IMR-90 (cell line): ENCODE measurements at regions not wholly inside any gene's neighbourhood (a gene's known extent, or its start where the extent isn't known, plus 50 kb on each side); places are given as distances from the start of the nearest gene placed in this dataset.

Source experiments
- ATAC-seq: fragments of 200-7000 bp; cut with Tn5 transposase; 2 replicates; pipeline ENCODE4 v1.9.1; 2020; ENCODE audit warnings: low read depth, mild to moderate bottlenecking, moderate library complexity
- BruUV-seq: library from RNA; stranded (reverse); fragments of 400-500 nt; replicated peaks from 2 replicates; lab custom pipeline; 2021; lab: Mats Ljungman, UMichigan
- CTCF ChIA-PET: fragments of 300-600 bp; formaldehyde crosslinking; extraction: SDS; loops from one replicate; lab custom pipeline; 2021; ENCODE audit warnings: antibody characterized with exemption; lab: Yijun Ruan, JAX
- POLR2A ChIA-PET: fragments of 300-600 bp; sonication (Branson Sonifier 250); formaldehyde crosslinking; loops from one replicate; lab custom pipeline; 2022; ENCODE audit warnings: antibody characterized with exemption; ENCODE audit not compliant: unreplicated experiment; lab: Charles Lee
- DNase-seq: peaks from one replicate; pipeline ENCODE4 v3.0.0; 2013
- H2AFZ ChIP-seq: replicated peaks from 2 replicates; pipeline ENCODE3; 2013; ENCODE audit warnings: low read length, mild to moderate bottlenecking; ENCODE audit not compliant: poor library complexity
- H2AK5ac ChIP-seq: 2 replicates; pipeline ENCODE4 v1.6.1; 2013; ENCODE audit warnings: low read depth, low read length, inconsistent platforms
- H2AK9ac ChIP-seq: replicated peaks from 2 replicates; pipeline ENCODE3; 2013; ENCODE audit warnings: mild to moderate bottlenecking, low read depth, low read length, moderate library complexity; ENCODE audit not compliant: poor library complexity
- H2BK120ac ChIP-seq: 2 replicates; pipeline ENCODE4 v1.6.1; 2013; ENCODE audit warnings: low read depth, low read length, inconsistent platforms
- H2BK15ac ChIP-seq: 3 replicates; pipeline ENCODE4 v1.6.1; 2013; ENCODE audit warnings: low read depth, low read length, inconsistent platforms
- H2BK20ac ChIP-seq: 2 replicates; pipeline ENCODE4 v1.6.1; 2013; ENCODE audit warnings: low read depth, mild to moderate bottlenecking, inconsistent platforms, low read length, moderate library complexity
- H2BK5ac ChIP-seq: 2 replicates; pipeline ENCODE4 v1.6.1; 2013; ENCODE audit warnings: mild to moderate bottlenecking, low read depth, low read length, inconsistent platforms; ENCODE audit not compliant: poor library complexity, severe bottlenecking
- H3K14ac ChIP-seq: replicated peaks from 2 replicates; pipeline ENCODE4 v1.6.1; 2013; ENCODE audit warnings: low read depth, low read length, inconsistent platforms
- H3K18ac ChIP-seq: 2 replicates; pipeline ENCODE4 v1.6.1; 2013; ENCODE audit warnings: low read depth, low read length, control low read depth
- H3K23ac ChIP-seq: 2 replicates; pipeline ENCODE4 v1.6.1; 2013; ENCODE audit warnings: low read depth, low read length, inconsistent platforms
- H3K27ac ChIP-seq: 2 replicates; pipeline ENCODE4 v1.5.1; 2013; ENCODE audit warnings: mild to moderate bottlenecking, control low read depth, low read length; ENCODE audit not compliant: insufficient read depth
- H3K27me3 ChIP-seq: 2 replicates; pipeline ENCODE4 v1.6.1; 2013; ENCODE audit warnings: low read length; ENCODE audit not compliant: control insufficient read depth, insufficient read depth
- H3K36me3 ChIP-seq: 2 replicates; pipeline ENCODE4 v1.6.1; 2013; ENCODE audit warnings: low read length, mixed read lengths; ENCODE audit not compliant: control insufficient read depth, insufficient read depth
- H3K4ac ChIP-seq: 2 replicates; pipeline ENCODE4 v1.6.1; 2013; ENCODE audit warnings: low read depth, low read length, inconsistent platforms
- H3K4me1 ChIP-seq: 2 replicates; pipeline ENCODE4 v1.6.1; 2013; ENCODE audit warnings: low read length, mixed read lengths; ENCODE audit not compliant: control insufficient read depth, insufficient read depth
- H3K4me2 ChIP-seq: 2 replicates; pipeline ENCODE4 v1.6.1; 2013; ENCODE audit warnings: low read depth, mild to moderate bottlenecking, control low read depth, low read length, moderate library complexity
- H3K4me3 ChIP-seq: 2 replicates; pipeline ENCODE4 v1.5.1; 2013; ENCODE audit warnings: low read depth, mild to moderate bottlenecking, control low read depth, low read length, moderate library complexity; ENCODE audit not compliant: insufficient read depth
- H3K56ac ChIP-seq: 2 replicates; pipeline ENCODE4 v1.6.1; 2013; ENCODE audit warnings: low read length, inconsistent platforms; ENCODE audit not compliant: insufficient read depth; ENCODE audit errors: extremely low read depth
- H3K79me1 ChIP-seq, 2 experiments: 2 replicates each; pipeline ENCODE4 v1.6.1; 2013; ENCODE audit warnings: low read length in 2 of 2, inconsistent platforms in 1 of 2, low read depth in 1 of 2
- H3K9ac ChIP-seq: 2 replicates; pipeline ENCODE4 v1.6.1; 2013; ENCODE audit warnings: low read depth, low read length, control low read depth
- H3K9me1 ChIP-seq: 2 replicates; pipeline ENCODE4 v1.6.1; 2013; ENCODE audit warnings: low read length, inconsistent platforms; ENCODE audit not compliant: insufficient read depth
- H3K9me3 ChIP-seq: 2 replicates; pipeline ENCODE4 v1.6.1; 2013; ENCODE audit warnings: low read length; ENCODE audit not compliant: control insufficient read depth, insufficient read depth
- H4K20me1 ChIP-seq: 2 replicates; pipeline ENCODE4 v1.6.1; 2013; ENCODE audit warnings: low read length, inconsistent platforms; ENCODE audit not compliant: insufficient read depth
- H4K5ac ChIP-seq: 2 replicates; pipeline ENCODE4 v1.6.1; 2013; ENCODE audit warnings: mild to moderate bottlenecking, low read depth, low read length, control low read depth
- H4K8ac ChIP-seq, 2 experiments: 2 replicates each; pipeline ENCODE4 v1.6.1; 2013; ENCODE audit warnings: low read depth in 2 of 2, low read length in 2 of 2, control low read depth in 1 of 2, inconsistent platforms in 1 of 2
- H4K91ac ChIP-seq: 2 replicates; pipeline ENCODE4 v1.6.1; 2013; ENCODE audit warnings: low read depth, low read length, inconsistent platforms; ENCODE audit not compliant: insufficient read depth
- BHLHE40 ChIP-seq: fragments of 150-350 bp; IDR thresholded peaks from 2 replicates; pipeline ENCODE4 v1.6.1; 2016; ENCODE audit warnings: mild to moderate bottlenecking, low read depth, low read length
- CEBPB ChIP-seq: IDR thresholded peaks from 2 replicates; pipeline ENCODE4 v1.6.1; 2012; ENCODE audit warnings: low read depth, low read length, improper control_type of control experiment
- CHD1 ChIP-seq: IDR thresholded peaks from 2 replicates; pipeline ENCODE4 v1.6.1; 2012; ENCODE audit warnings: low read depth, low read length, improper control_type of control experiment
- CTCF ChIP-seq: conservative IDR thresholded peaks from 2 replicates; pipeline ENCODE4 v1.5.1; 2012; ENCODE audit warnings: mild to moderate bottlenecking, low read depth, low read length, improper control_type of control experiment
- ELK1 ChIP-seq: fragments of 150-350 bp; IDR thresholded peaks from 2 replicates; pipeline ENCODE4 v1.6.1; 2016; ENCODE audit warnings: low read depth, mild to moderate bottlenecking, low read length, moderate library complexity, borderline replicate concordance
- FOS ChIP-seq: fragments of 150-350 bp; IDR thresholded peaks from 2 replicates; pipeline ENCODE4 v1.6.1; 2016; ENCODE audit warnings: low read depth, low read length
- MAFK ChIP-seq: IDR thresholded peaks from 2 replicates; pipeline ENCODE4 v1.6.1; 2012; ENCODE audit warnings: low read depth, low read length, improper control_type of control experiment
- MAZ ChIP-seq: IDR thresholded peaks from 2 replicates; pipeline ENCODE4 v1.6.1; 2012; ENCODE audit warnings: low read depth, mild to moderate bottlenecking, low read length, improper control_type of control experiment, moderate library complexity, borderline replicate concordance
- MXI1 ChIP-seq: IDR thresholded peaks from 2 replicates; pipeline ENCODE4 v1.6.1; 2012; ENCODE audit warnings: low read depth, mild to moderate bottlenecking, low read length, moderate library complexity, borderline replicate concordance
- NFE2L2 ChIP-seq: fragments of 150-350 bp; IDR thresholded peaks from 2 replicates; pipeline ENCODE4 v1.6.1; 2016; ENCODE audit warnings: low read depth, mild to moderate bottlenecking, low read length
- POLR2A ChIP-seq: IDR thresholded peaks from 2 replicates; pipeline ENCODE4 v1.6.1; 2012; ENCODE audit warnings: mild to moderate bottlenecking, low read depth, low read length
- RAD21 ChIP-seq: IDR thresholded peaks from 2 replicates; pipeline ENCODE4 v1.6.1; 2012; ENCODE audit warnings: low read length, improper control_type of control experiment
- RCOR1 ChIP-seq: IDR thresholded peaks from 2 replicates; pipeline ENCODE4 v1.6.1; 2012; ENCODE audit warnings: mild to moderate bottlenecking, low read length, improper control_type of control experiment; ENCODE audit not compliant: insufficient replicate concordance
- RFX5 ChIP-seq: IDR thresholded peaks from 2 replicates; pipeline ENCODE4 v1.8.0; 2012; ENCODE audit warnings: low read depth, mild to moderate bottlenecking, low read length, moderate library complexity
- SMC3 ChIP-seq: fragments of 150-350 bp; IDR thresholded peaks from 2 replicates; pipeline ENCODE4 v1.6.1; 2016; ENCODE audit warnings: low read depth, mild to moderate bottlenecking, antibody characterized with exemption, low read length, moderate library complexity
- USF2 ChIP-seq: fragments of 150-350 bp; IDR thresholded peaks from 2 replicates; pipeline ENCODE4 v1.6.1; 2017; ENCODE audit warnings: mild to moderate bottlenecking, antibody characterized with exemption, low read length, low read depth
- WGBS, 2 experiments: methylation state at CpG; one replicate each; pipeline versions ENCODE4 v1.1.5 to v1.1.7; 2013; ENCODE audit warnings: missing lambda C conversion rate in 2 of 2; ENCODE audit not compliant: insufficient read length in 1 of 2; ENCODE audit errors: extremely low coverage in 2 of 2; 5-methylcytosine and 5-hydroxymethylcytosine counted together
- dilution Hi-C: fragments of 300-500 bp; cut with HindIII; formaldehyde crosslinking; loops from one replicate; pipeline ENCODE4 v1.14.3; 2018; ENCODE audit warnings: low sequenced_read_pairs; ENCODE audit not compliant: unreplicated experiment
- in situ Hi-C: fragments of 300-500 bp; cut with MboI; formaldehyde crosslinking; loops from 3 replicates; pipeline ENCODE4 v1.14.3; 2019; ENCODE audit warnings: low sequenced_read_pairs, inconsistent platforms, mixed read lengths
- intact Hi-C: fragments of 100-400 bp; cut with micrococcal nuclease; formaldehyde crosslinking; loops from 2 replicates; pipeline ENCODE4 v1.10.0; 2022

- Histone ChIP-seq H3K27ac (no peak overlapping the region), H3K14ac (no peak overlapping the region), H3K9me1 (no peaks in the 10 kb centered on the region), H4K8ac (no peak overlapping the region), H3K18ac (no peak overlapping the region), H2BK120ac (no peak overlapping the region), H3K79me1 (no peaks in the 10 kb centered on the region), H4K20me1 (no peaks in the 10 kb centered on the region), H2AFZ (no peak overlapping the region), H3K4me3 (no peak overlapping the region), H3K36me3 (no peaks in the 10 kb centered on the region), H3K4me2 (no peak overlapping the region), H2AK9ac (no peak overlapping the region), H4K5ac (no peak overlapping the region), H3K4me1 (no peaks in the 10 kb centered on the region), H3K27me3 (peaks cover 4% of the 10 kb centered on the region), H3K9me3 (no peaks in the 10 kb centered on the region; the same call in 1 of the 2 replicates), H2AK5ac (no peak overlapping the region), H2BK20ac (no peak overlapping the region), H4K91ac (no peak overlapping the region), H2BK15ac (no peak overlapping the region), H3K4ac (no peak overlapping the region), H3K56ac (no peak overlapping the region), H2BK5ac (no peak overlapping the region), H3K9ac (no peak overlapping the region), H3K23ac (no peak overlapping the region)
- no peak for ATAC-seq
- BruUV-seq = no TSS peak
- ChIA-PET POLR2A (no interaction called here), CTCF (no interaction called here)
- intact Hi-C loops (no loop called here), in situ Hi-C loops (no loop called here), dilution Hi-C loops (no loop called here)
- DNase-seq = no peak
- no CpG with 5 or more reads among the region's 6 CpGs for WGBS, 2 experiments
- TF ChIP-seq SMC3 (no peak), BHLHE40 (no peak), RAD21 (no peak), USF2 (no peak), MXI1 (no peak), NFE2L2 (no peak), MAZ (no peak), FOS (no peak), RFX5 (no peak), CHD1 (no peak), ELK1 (no peak), CTCF (no peak), MAFK (no peak), RCOR1 (no peak), CEBPB (no peak), POLR2A (no peak)
Measured at GRCh38 chr20:56932575-56933330, 303.6 kb downstream of the TFAP2C start.
